ENCODE measurements at regions not wholly inside any gene's neighbourhood (a gene's known extent, or its start where the extent isn't known, plus 50 kb on each side); places are given as distances from the start of the nearest gene placed in this dataset.

GRCh38 chr3:41075975-41076374 is 123.3 kb upstream of the CTNNB1 start:
- no peak for TF ChIP-seq EZH2 (IDR thresholded peaks at IDR 0.05; ENCODE audit: insufficient read depth, low read length)
- Histone ChIP-seq H3K27me3 (ENCODE audit: insufficient read depth, low read length) (no peaks in the 10 kb centered on the region), H3K27ac (ENCODE audit: low read depth, low read length) (no peak overlapping the region), H3K36me3 (ENCODE audit: insufficient read depth, low read length) (no peaks in the 10 kb centered on the region), H3K79me2 (ENCODE audit: insufficient read depth, low read length) (no peaks in the 10 kb centered on the region), H3K4me3 (ENCODE audit: insufficient read depth, low read depth, low read length) (no peak overlapping the region), H3K4me2 (ENCODE audit: low read length) (no peak overlapping the region), H3K4me1 (ENCODE audit: insufficient read depth, low read length) (no peaks in the 10 kb centered on the region), H2AFZ (ENCODE audit: low read depth, low read length) (no peak overlapping the region), H3K9me3 (ENCODE audit: insufficient read depth, low read depth, low read length) (no peaks in the 10 kb centered on the region), H4K20me1 (ENCODE audit: insufficient read depth, low read length) (no peaks in the 10 kb centered on the region), H3K9ac (ENCODE audit: low read length) (no peak overlapping the region)
- DNase-seq (ENCODE audit: low read depth) (no peak), FAIRE-seq (no peak)
- Mint-ChIP-seq H3K4me1 (ENCODE audit: low read depth, unreplicated experiment) (no peaks in the 10 kb centered on the region), H3K27me3 (ENCODE audit: low read depth, unreplicated experiment) (peaks cover 15% of the 10 kb centered on the region), H3K9me3 (ENCODE audit: unreplicated experiment) (peaks cover 13% of the 10 kb centered on the region), H3K4me3 (ENCODE audit: unreplicated experiment) (no peak overlapping the region), H3K36me3 (ENCODE audit: low read depth, unreplicated experiment) (no peaks in the 10 kb centered on the region), H3K27ac (ENCODE audit: unreplicated experiment) (no peak overlapping the region)

GRCh38 chr3:41076399-41076798 is 122.9 kb upstream of the CTNNB1 start:
- Mint-ChIP-seq H3K9me3 (ENCODE audit: unreplicated experiment) (peaks cover 13% of the 10 kb centered on the region), H3K36me3 (ENCODE audit: low read depth, unreplicated experiment) (no peaks in the 10 kb centered on the region), H3K27me3 (ENCODE audit: low read depth, unreplicated experiment) (peaks cover 18% of the 10 kb centered on the region), H3K27ac (ENCODE audit: unreplicated experiment) (no peak overlapping the region), H3K4me3 (ENCODE audit: unreplicated experiment) (no peak overlapping the region), H3K4me1 (ENCODE audit: low read depth, unreplicated experiment) (no peaks in the 10 kb centered on the region)
- DNase-seq (ENCODE audit: low read depth) (no peak), FAIRE-seq (no peak)
- Histone ChIP-seq H2AFZ (ENCODE audit: low read depth, low read length) (no peak overlapping the region), H4K20me1 (ENCODE audit: insufficient read depth, low read length) (no peaks in the 10 kb centered on the region), H3K4me2 (ENCODE audit: low read length) (no peak overlapping the region), H3K27me3 (ENCODE audit: insufficient read depth, low read length) (no peaks in the 10 kb centered on the region), H3K9ac (ENCODE audit: low read length) (no peak overlapping the region), H3K27ac (ENCODE audit: low read depth, low read length) (no peak overlapping the region), H3K79me2 (ENCODE audit: insufficient read depth, low read length) (no peaks in the 10 kb centered on the region), H3K9me3 (ENCODE audit: insufficient read depth, low read depth, low read length) (no peaks in the 10 kb centered on the region), H3K36me3 (ENCODE audit: insufficient read depth, low read length) (no peaks in the 10 kb centered on the region), H3K4me1 (ENCODE audit: insufficient read depth, low read length) (no peaks in the 10 kb centered on the region), H3K4me3 (ENCODE audit: insufficient read depth, low read depth, low read length) (no peak overlapping the region)
- TF ChIP-seq EZH2 (IDR thresholded peaks at IDR 0.05; ENCODE audit: insufficient read depth, low read length) = no peak

GRCh38 chr3:41080141-41080540 is 119.2 kb upstream of the CTNNB1 start:
- no peak overlapping the region for H3K4me3 ChIP-seq (ENCODE audit: insufficient read depth, low read depth, low read length)
- no peak overlapping the region for H3K27ac ChIP-seq (ENCODE audit: low read depth, low read length)
- H3K4me2 ChIP-seq (ENCODE audit: low read length) = no peak overlapping the region
- H3K27me3 Mint-ChIP-seq (ENCODE audit: low read depth, unreplicated experiment) = peaks cover 44% of the 10 kb centered on the region
- H3K36me3 ChIP-seq (ENCODE audit: insufficient read depth, low read length) = no peaks in the 10 kb centered on the region
- TF ChIP-seq EZH2 (IDR thresholded peaks at IDR 0.05; ENCODE audit: insufficient read depth, low read length) (no peak), CTCF (IDR thresholded peaks at IDR 0.05; ENCODE audit: insufficient read depth, low read depth, low read length) (no peak)
- no peaks in the 10 kb centered on the region for H3K4me1 ChIP-seq (ENCODE audit: insufficient read depth, low read length)
- H4K20me1 ChIP-seq (ENCODE audit: insufficient read depth, low read length) = no peaks in the 10 kb centered on the region
- no peak for FAIRE-seq
- DNase-seq (ENCODE audit: low read depth) = no peak
- H3K9ac ChIP-seq (ENCODE audit: low read length) = no peak overlapping the region
- no peaks in the 10 kb centered on the region for H3K79me2 ChIP-seq (ENCODE audit: insufficient read depth, low read length)
- H3K36me3 Mint-ChIP-seq (ENCODE audit: low read depth, unreplicated experiment) = no peaks in the 10 kb centered on the region
- peaks cover 3% of the 10 kb centered on the region for H3K27me3 ChIP-seq (ENCODE audit: insufficient read depth, low read length)
- H3K27ac Mint-ChIP-seq (ENCODE audit: unreplicated experiment) = no peak overlapping the region
- no peak overlapping the region for H2AFZ ChIP-seq (ENCODE audit: low read depth, low read length)
- no peaks in the 10 kb centered on the region for H3K4me1 Mint-ChIP-seq (ENCODE audit: low read depth, unreplicated experiment)
- no peak overlapping the region for H3K4me3 Mint-ChIP-seq (ENCODE audit: unreplicated experiment)
- H3K9me3 ChIP-seq (ENCODE audit: insufficient read depth, low read depth, low read length) = no peaks in the 10 kb centered on the region
- peaks cover 2% of the 10 kb centered on the region for H3K9me3 Mint-ChIP-seq (ENCODE audit: unreplicated experiment)
